ENCODE measurements at regions not wholly inside any gene's neighbourhood (a gene's known extent, or its start where the extent isn't known, plus 50 kb on each side); places are given as distances from the start of the nearest gene placed in this dataset.

DNA sequence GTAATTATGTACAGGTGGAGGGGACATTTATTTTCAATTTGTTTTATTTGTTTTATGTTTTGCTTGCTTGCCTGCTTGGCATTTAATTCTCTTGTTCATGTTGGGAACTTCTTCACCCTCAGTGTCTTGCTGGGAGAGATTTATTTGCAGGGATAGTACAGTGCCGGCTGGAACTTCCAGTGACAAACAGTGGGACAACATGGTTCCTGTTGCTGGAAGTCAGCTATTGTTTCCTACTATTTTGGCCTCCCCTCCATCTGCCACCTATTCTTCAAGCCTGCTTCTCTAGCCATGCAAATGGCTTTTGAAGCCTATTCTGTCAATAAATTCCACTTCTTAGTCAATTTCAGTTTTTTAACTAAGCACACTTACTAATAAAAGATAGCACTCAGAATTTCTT is 105.4 kb upstream of the BANK1 start:
- DNase-seq: no peak
- Histone ChIP-seq H3K36me3 (replicated peaks in 1 of 2) (no peaks in the 10 kb centered on the region), H3K9me3 (replicated peaks in 1 of 3) (peaks cover 0 to 4% (median 0%) of the 10 kb centered on the region in 3 donors), H3K4me3 (no peak overlapping the region), H3K4me1 (replicated peaks in 1 of 2) (no peaks in the 10 kb centered on the region), H3K27me3 (no peaks in the 10 kb centered on the region), H3K27ac (no peak overlapping the region)
- TF ChIP-seq POLR2A (IDR thresholded peaks at IDR 0.05): no peak
- intact Hi-C loops (cut with DNase I): no loop called here
- WGBS, 4 donors: 65 to 79% (median 74%) methylated on average over 1 of the region's 1 CpG

DNA sequence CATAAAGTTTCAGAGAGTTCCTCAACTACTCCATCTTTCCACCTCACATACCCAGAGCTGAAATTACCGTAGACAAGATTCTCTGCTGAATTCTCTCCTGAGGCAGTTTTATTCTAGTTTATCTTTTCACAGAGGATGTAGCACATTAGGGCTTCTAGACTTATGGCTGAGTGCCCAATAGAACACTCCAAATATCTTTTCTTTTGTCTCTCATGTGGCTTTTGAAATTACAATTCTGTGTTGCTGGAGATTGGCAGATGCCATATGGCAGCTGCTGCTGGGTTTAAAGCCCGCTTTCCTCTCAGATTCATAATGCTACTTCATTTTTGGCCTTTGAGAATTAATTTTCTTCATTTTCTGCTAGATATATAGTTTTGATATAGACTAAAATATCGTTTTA is 107.6 kb upstream of the BANK1 start:
- H3K4me3 ChIP-seq: no peak overlapping the region
- 80 to 86% (median 80%) methylated on average over 3 of the region's 3 CpGs for WGBS, 4 donors

DNA sequence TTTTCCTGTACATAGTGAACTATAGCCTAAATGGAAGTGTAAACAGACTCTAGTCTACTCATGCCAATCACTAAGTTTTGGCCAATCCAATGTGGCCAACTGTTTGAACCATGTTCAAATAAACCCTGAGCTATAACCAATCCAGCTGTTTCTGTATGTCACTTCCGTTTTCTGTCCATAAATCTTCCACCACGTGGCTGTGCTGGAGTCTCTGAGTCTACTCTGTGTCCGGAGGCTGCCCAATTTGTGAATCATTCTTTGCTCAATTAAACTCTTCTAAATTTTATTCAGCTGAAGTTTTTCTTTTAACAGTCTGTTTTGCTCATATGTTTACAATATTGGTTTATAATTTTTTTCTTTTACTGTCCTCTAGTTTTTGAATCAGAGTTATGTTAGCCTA is 112.3 kb upstream of the BANK1 start:
- no peaks in the 10 kb centered on the region for H3K27me3 ChIP-seq
- H3K27ac ChIP-seq: no peak overlapping the region
- WGBS, 4 donors: 18 to 31% (median 26%) methylated on average over 3 of the region's 3 CpGs
- intact Hi-C loops (cut with DNase I): no loop called here
- no peak for DNase-seq
- no peaks in the 10 kb centered on the region for H3K36me3 ChIP-seq (replicated peaks in 1 of 2)
- no peak for TF ChIP-seq POLR2A (IDR thresholded peaks at IDR 0.05)
- TF ChIP-seq, protein P1, sequence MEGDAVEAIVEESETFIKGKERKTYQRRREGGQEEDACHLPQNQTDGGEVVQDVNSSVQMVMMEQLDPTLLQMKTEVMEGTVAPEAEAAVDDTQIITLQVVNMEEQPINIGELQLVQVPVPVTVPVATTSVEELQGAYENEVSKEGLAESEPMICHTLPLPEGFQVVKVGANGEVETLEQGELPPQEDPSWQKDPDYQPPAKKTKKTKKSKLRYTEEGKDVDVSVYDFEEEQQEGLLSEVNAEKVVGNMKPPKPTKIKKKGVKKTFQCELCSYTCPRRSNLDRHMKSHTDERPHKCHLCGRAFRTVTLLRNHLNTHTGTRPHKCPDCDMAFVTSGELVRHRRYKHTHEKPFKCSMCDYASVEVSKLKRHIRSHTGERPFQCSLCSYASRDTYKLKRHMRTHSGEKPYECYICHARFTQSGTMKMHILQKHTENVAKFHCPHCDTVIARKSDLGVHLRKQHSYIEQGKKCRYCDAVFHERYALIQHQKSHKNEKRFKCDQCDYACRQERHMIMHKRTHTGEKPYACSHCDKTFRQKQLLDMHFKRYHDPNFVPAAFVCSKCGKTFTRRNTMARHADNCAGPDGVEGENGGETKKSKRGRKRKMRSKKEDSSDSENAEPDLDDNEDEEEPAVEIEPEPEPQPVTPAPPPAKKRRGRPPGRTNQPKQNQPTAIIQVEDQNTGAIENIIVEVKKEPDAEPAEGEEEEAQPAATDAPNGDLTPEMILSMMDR (IDR thresholded peaks at IDR 0.05): no peak
- H3K9me3 ChIP-seq (replicated peaks in 1 of 3): peaks cover 0 to 12% (median 0%) of the 10 kb centered on the region in 3 donors
- H3K4me3 ChIP-seq: no peak overlapping the region
- no peaks in the 10 kb centered on the region for H3K4me1 ChIP-seq (replicated peaks in 1 of 2)

More for the DNA sequence above, 107.6 kb upstream of the BANK1 start:
- TF ChIP-seq, protein P1 (IDR thresholded peaks at IDR 0.05): no peak
- TF ChIP-seq POLR2A (IDR thresholded peaks at IDR 0.05): no peak
- H3K4me1 ChIP-seq (replicated peaks in 1 of 2): no peaks in the 10 kb centered on the region
- DNase-seq: no peak
- intact Hi-C loops (cut with DNase I): no loop called here
- no peaks in the 10 kb centered on the region for H3K27me3 ChIP-seq
- H3K27ac ChIP-seq: no peak overlapping the region
- H3K9me3 ChIP-seq (replicated peaks in 1 of 3): peaks cover 0 to 12% (median 0%) of the 10 kb centered on the region in 3 donors
- no peaks in the 10 kb centered on the region for H3K36me3 ChIP-seq (replicated peaks in 1 of 2)

DNA sequence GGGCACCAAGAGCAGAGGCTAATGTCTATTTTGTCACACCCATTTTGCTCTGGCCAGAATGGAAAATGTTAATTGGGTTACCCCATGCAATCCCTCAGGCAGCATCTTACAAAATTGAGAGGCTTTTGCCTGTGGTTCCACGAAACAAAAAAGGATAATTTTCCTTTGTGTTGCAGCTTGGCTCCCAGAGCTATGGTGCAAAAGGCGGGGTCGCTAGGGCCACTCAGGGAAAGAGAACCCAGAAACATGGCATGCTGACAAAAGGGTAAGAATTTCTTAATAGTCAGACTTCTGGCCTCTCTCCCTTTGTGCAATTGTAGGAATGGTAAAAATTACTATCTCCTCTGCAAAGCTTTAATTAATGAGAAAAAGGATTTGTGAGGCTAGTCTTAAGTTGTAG is 119.6 kb upstream of the BANK1 start:
- H3K36me3 ChIP-seq (replicated peaks in 1 of 2): no peaks in the 10 kb centered on the region
- H3K4me1 ChIP-seq (replicated peaks in 1 of 2): no peaks in the 10 kb centered on the region
- no peak for DNase-seq
- H3K4me3 ChIP-seq: no peak overlapping the region
- no peaks in the 10 kb centered on the region for H3K9me3 ChIP-seq (replicated peaks in 1 of 3)
- intact Hi-C loops (cut with DNase I): no loop called here
- H3K27me3 ChIP-seq: no peaks in the 10 kb centered on the region
- no peak overlapping the region for H3K27ac ChIP-seq
- TF ChIP-seq, protein P1 (IDR thresholded peaks at IDR 0.05): no peak
- TF ChIP-seq POLR2A (IDR thresholded peaks at IDR 0.05): no peak
- WGBS, 4 donors: 82 to 92% (median 86%) methylated on average over 3 of the region's 3 CpGs

DNA sequence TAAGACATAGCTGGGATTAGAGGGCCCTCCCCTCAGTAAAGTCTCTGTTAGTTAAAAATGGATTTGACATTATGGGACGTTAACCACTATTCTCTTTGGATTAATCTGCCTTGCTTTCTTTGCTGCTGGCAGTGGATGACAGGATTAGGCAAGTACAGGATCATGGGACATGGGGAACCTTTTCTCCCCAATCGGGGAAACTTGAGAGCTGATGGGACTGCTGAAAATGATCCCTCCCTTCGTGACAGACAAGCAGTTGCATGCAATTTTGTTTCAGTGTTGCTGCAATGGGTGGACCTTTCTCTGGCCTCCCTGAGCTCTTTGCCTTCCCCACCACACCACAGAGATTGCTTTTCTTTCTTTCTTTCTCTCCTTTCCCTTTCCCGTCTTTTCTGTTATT is 120.2 kb upstream of the BANK1 start:
- Histone ChIP-seq H3K27ac (no peak overlapping the region), H3K4me3 (no peak overlapping the region), H3K27me3 (no peaks in the 10 kb centered on the region), H3K4me1 (replicated peaks in 1 of 2) (no peaks in the 10 kb centered on the region), H3K9me3 (replicated peaks in 1 of 3) (no peaks in the 10 kb centered on the region), H3K36me3 (replicated peaks in 1 of 2) (no peaks in the 10 kb centered on the region)
- intact Hi-C loops (cut with DNase I): no loop called here
- WGBS, 4 donors: 82 to 89% (median 84%) methylated on average over 4 of the region's 4 CpGs
- DNase-seq: no peak
- no peak for TF ChIP-seq POLR2A (IDR thresholded peaks at IDR 0.05)
- TF ChIP-seq, protein P1 (IDR thresholded peaks at IDR 0.05): no peak

All from adrenal gland (tissue), 9 donors.